Small intestine (tissue), 7 donors: ENCODE measurements at regions not wholly inside any gene's neighbourhood (a gene's known extent, or its start where the extent isn't known, plus 50 kb on each side); places are given as distances from the start of the nearest gene placed in this dataset.

Source experiments
- DNase-seq, 2 donors: peaks; one replicate each; pipeline versions ENCODE4 v3.0.0 to v3.0.0-alpha.2; 2013
- FAIRE-seq: peaks from 2 replicates; lab custom pipeline; 2012; peaks lifted over from hg19 to GRCh38; lab: Jason Lieb, UNC
- H3K27ac ChIP-seq, 3 donors: one replicate each; pipeline ENCODE4 v1.5.1; 2013; ENCODE audit warnings: low read length in 2 of 3, mild to moderate bottlenecking in 2 of 3, control low read depth in 1 of 3, inconsistent platforms in 1 of 3, low read depth in 1 of 3, moderate library complexity in 1 of 3
- H3K27me3 ChIP-seq, 3 donors: one replicate each; pipeline ENCODE4 v1.6.1; 2013; ENCODE audit warnings: low read length in 3 of 3, inconsistent platforms in 1 of 3; ENCODE audit not compliant: control insufficient read depth in 3 of 3, insufficient read depth in 3 of 3
- H3K36me3 ChIP-seq, 3 donors: one replicate each; pipeline ENCODE4 v1.6.1; 2013; ENCODE audit warnings: low read length in 3 of 3, inconsistent platforms in 1 of 3, low read depth in 1 of 3, mild to moderate bottlenecking in 1 of 3, moderate library complexity in 1 of 3; ENCODE audit not compliant: control insufficient read depth in 3 of 3, insufficient read depth in 2 of 3
- H3K4me1 ChIP-seq, 3 donors: one replicate each; pipeline ENCODE4 v1.6.1; 2013; ENCODE audit warnings: low read length in 2 of 3, inconsistent platforms in 1 of 3, low read depth in 1 of 3, mild to moderate bottlenecking in 1 of 3, moderate library complexity in 1 of 3; ENCODE audit not compliant: control insufficient read depth in 3 of 3, insufficient read depth in 2 of 3
- H3K4me3 ChIP-seq, 3 donors: one replicate each; pipeline ENCODE4 v1.5.1; 2013; ENCODE audit warnings: low read length in 3 of 3, control low read depth in 1 of 3, inconsistent platforms in 1 of 3, low read depth in 1 of 3, mild to moderate bottlenecking in 1 of 3, moderate library complexity in 1 of 3
- H3K9me3 ChIP-seq, 2 donors: one replicate each; pipeline ENCODE4 v1.6.1; 2013; ENCODE audit warnings: low read depth in 1 of 2, low read length in 1 of 2; ENCODE audit not compliant: control insufficient read depth in 2 of 2, insufficient read depth in 1 of 2
- WGBS, 3 donors: extraction: QIAGEN DNeasy Blood & Tissue Kit; methylation state at CpG; one replicate each; pipeline ENCODE4 v1.1.7; 2013; 5-methylcytosine and 5-hydroxymethylcytosine counted together
- donor health status: healthy with polysubstance abuse.
- donor health status: control.
- donor health status: control.
- donor health status: Bipolar disorder and iron deficiency.
- donor health status: healthy.

DNA sequence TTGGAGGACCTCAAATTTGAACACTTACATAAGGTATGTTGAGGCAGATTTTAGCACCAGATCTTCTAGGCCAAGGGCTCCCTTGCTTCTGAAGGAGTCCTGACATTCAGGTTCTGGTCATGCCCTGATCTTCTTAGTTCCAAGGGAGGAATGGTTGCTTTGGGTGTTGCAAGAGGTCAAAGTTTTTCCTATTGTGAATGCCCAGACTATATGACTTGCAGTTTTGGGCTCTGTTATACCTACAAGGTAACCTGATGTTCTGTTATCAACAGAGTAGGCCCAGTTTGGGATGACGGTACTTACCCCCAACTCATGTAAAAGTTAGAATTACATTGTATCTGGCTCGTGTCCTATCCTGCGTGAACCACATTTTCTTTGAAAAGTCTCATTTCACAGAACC is 69.1 kb upstream of the COCH start:
- no peaks in the 10 kb centered on the region for H3K27me3 ChIP-seq
- DNase-seq = peak in 1 of 2 donors; percentile 30
- H3K36me3 ChIP-seq = no peaks in the 10 kb centered on the region
- no peaks in the 10 kb centered on the region for H3K9me3 ChIP-seq
- FAIRE-seq = no peak
- H3K4me1 ChIP-seq = peaks cover 0 to 16% (median 0%) of the 10 kb centered on the region in 3 donors
- WGBS, 3 donors = 87 to 94% (median 92%) methylated on average over 3 of the region's 3 CpGs
- H3K4me3 ChIP-seq = no peak overlapping the region
- no peak overlapping the region for H3K27ac ChIP-seq

- H3K27ac ChIP-seq = no peak overlapping the region
- no peaks in the 10 kb centered on the region for H3K9me3 ChIP-seq
- FAIRE-seq = no peak
- no peak overlapping the region for H3K4me3 ChIP-seq
- WGBS, 3 donors = 95 to 100% (median 97%) methylated on average over 1 of the region's 1 CpG
- no peak for DNase-seq
- H3K27me3 ChIP-seq = no peaks in the 10 kb centered on the region
- H3K36me3 ChIP-seq = no peaks in the 10 kb centered on the region
- H3K4me1 ChIP-seq = peaks cover 0 to 4% (median 0%) of the 10 kb centered on the region in 3 donors
These were observed 65.8 kb upstream of the COCH start for GRCh38 chr14:30808576-30808975.

DNA sequence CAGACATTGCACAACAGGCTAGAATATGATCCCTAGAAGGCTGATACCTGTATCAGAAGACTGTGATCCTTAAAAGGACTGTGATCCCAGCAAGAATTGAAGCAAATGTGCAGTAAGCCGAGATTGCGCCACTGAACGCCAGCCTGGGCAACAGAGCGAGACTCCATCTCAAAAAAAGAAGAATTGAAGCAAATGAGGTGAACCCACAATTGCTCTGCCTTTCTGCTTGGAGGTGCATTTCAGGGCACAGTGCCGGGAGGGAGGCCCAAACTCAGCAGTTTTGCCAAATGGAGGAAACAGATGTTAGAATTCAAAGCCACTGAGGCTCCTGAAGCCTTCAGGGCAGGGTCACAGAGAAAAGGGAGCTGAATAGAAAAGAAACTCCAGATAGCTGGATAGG is 61.1 kb upstream of the COCH start:
- DNase-seq (no peak), FAIRE-seq (no peak)
- Histone ChIP-seq H3K36me3 (no peaks in the 10 kb centered on the region), H3K4me3 (no peak overlapping the region), H3K4me1 (no peaks in the 10 kb centered on the region), H3K9me3 (no peaks in the 10 kb centered on the region), H3K27me3 (no peaks in the 10 kb centered on the region), H3K27ac (no peak overlapping the region)
- WGBS, 3 donors = 82 to 85% (median 85%) methylated on average over 5 of the region's 5 CpGs

GRCh38 chr14:30820674-30821073 is 53.7 kb upstream of the COCH start:
- no peaks in the 10 kb centered on the region for H3K27me3 ChIP-seq
- no peak for DNase-seq
- no peak for FAIRE-seq
- peaks cover 0 to 11% of the 10 kb centered on the region in 2 donors for H3K9me3 ChIP-seq
- H3K27ac ChIP-seq = no peak overlapping the region
- H3K4me1 ChIP-seq = peaks cover 0 to 3% (median 0%) of the 10 kb centered on the region in 3 donors
- H3K36me3 ChIP-seq = no peaks in the 10 kb centered on the region
- no peak overlapping the region for H3K4me3 ChIP-seq
- 86 to 94% (median 88%) methylated on average over 4 of the region's 4 CpGs for WGBS, 3 donors

GRCh38 chr14:30822080-30822571 is 52.2 kb upstream of the COCH start:
- peak in 1 of 2 donors; percentile 51 for DNase-seq
- peaks cover 0 to 3% (median 0%) of the 10 kb centered on the region in 3 donors for H3K4me1 ChIP-seq
- H3K27ac ChIP-seq = no peak overlapping the region
- peaks cover 0 to 20% of the 10 kb centered on the region in 2 donors for H3K9me3 ChIP-seq
- H3K36me3 ChIP-seq = no peaks in the 10 kb centered on the region
- no peaks in the 10 kb centered on the region for H3K27me3 ChIP-seq
- H3K4me3 ChIP-seq = no peak overlapping the region
- WGBS, 3 donors = 9 to 55% (median 25%) methylated on average over 7 of the region's 7 CpGs
- no peak for FAIRE-seq
